WI38 (cell line): ENCODE measurements at regions not wholly inside any gene's neighbourhood (a gene's known extent, or its start where the extent isn't known, plus 50 kb on each side); places are given as distances from the start of the nearest gene placed in this dataset.

Experiments used
- H3K4me3 ChIP-seq: 2 replicates; pipeline ENCODE4 v1.5.1; 2011; ENCODE audit warnings: low read depth, mild to moderate bottlenecking, control low read depth, low read length
- TF ChIP-seq, protein P1 (sequence below): IDR thresholded peaks from 2 replicates; pipeline ENCODE4 v1.5.1; 2012; ENCODE audit warnings: low read depth, mild to moderate bottlenecking, control low read depth, low read length

DNA sequence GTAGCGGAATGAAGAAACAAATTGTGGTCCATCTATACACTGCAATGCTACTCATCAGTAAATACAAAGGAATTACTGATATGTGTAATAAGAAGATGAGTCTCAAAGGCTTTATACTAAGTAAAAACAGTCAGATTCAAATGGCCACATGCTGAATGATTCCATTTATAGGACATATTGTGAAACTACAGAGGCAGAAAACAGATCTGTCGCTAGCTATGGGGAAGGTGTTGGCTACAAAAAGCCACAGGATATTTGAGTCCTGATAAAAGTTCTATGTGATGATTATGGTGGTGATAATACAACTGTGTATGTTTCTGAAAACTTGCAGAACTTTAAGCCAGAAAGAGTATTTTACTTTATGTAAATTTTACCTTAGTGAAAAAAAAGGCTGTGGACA lies 313.2 kb downstream of the HDGFL1 start:
- no peak overlapping the region for H3K4me3 ChIP-seq
- TF ChIP-seq, protein P1, sequence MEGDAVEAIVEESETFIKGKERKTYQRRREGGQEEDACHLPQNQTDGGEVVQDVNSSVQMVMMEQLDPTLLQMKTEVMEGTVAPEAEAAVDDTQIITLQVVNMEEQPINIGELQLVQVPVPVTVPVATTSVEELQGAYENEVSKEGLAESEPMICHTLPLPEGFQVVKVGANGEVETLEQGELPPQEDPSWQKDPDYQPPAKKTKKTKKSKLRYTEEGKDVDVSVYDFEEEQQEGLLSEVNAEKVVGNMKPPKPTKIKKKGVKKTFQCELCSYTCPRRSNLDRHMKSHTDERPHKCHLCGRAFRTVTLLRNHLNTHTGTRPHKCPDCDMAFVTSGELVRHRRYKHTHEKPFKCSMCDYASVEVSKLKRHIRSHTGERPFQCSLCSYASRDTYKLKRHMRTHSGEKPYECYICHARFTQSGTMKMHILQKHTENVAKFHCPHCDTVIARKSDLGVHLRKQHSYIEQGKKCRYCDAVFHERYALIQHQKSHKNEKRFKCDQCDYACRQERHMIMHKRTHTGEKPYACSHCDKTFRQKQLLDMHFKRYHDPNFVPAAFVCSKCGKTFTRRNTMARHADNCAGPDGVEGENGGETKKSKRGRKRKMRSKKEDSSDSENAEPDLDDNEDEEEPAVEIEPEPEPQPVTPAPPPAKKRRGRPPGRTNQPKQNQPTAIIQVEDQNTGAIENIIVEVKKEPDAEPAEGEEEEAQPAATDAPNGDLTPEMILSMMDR = no peak

DNA sequence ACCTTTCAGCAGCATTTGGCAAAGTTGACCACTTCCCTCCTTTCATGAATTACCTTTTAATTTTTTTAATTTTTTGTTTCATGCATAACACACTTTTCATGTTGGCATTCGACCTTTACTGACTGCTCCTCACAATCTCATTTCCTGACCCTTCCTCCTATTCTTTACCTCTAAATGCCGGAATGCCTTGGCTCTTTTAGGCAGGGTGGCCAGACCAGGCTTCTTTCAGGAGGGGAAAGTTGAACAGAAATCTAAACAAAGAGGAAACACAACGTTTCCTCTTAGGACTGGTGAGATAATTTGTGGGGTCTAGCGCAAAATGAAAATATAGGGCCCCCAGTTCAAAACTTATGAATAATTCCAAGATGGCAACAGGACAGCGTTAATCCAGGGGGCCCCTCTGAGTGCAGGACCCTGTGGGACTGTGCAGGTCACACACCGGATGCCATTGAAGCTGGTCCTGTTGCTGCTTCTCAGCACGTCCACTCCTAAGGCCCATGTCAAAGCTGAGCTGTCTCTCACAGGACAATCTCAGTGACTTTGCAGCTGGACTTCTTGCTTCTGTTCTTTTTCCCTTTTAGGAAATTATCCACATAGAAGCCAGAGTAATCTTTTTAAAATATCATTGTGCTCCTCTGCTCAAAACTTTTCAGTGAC lies 313.8 kb downstream of the HDGFL1 start:
- TF ChIP-seq, protein P1 = no peak

DNA sequence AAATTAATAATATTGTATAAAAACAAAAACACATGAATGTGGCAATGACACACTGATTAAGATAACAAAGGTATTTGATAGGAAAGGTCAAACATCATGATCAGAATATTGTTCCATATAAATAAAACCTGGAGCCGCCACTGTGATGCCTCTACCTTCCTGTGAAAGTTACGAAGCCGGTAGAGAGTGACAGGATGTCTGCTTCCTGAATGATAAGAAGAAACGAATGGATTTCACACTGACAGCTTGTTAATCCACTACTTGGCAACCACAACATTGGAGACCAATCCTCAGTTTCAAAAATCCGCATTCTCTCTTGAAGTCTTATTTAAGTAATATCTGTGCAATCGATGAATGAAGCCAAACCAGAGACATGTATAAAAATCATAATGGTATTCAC lies 315.1 kb downstream of the HDGFL1 start:
- no peak overlapping the region for H3K4me3 ChIP-seq
- TF ChIP-seq, protein P1 = no peak

More for the DNA sequence above, 313.8 kb downstream of the HDGFL1 start:
- H3K4me3 ChIP-seq = no peak overlapping the region

DNA sequence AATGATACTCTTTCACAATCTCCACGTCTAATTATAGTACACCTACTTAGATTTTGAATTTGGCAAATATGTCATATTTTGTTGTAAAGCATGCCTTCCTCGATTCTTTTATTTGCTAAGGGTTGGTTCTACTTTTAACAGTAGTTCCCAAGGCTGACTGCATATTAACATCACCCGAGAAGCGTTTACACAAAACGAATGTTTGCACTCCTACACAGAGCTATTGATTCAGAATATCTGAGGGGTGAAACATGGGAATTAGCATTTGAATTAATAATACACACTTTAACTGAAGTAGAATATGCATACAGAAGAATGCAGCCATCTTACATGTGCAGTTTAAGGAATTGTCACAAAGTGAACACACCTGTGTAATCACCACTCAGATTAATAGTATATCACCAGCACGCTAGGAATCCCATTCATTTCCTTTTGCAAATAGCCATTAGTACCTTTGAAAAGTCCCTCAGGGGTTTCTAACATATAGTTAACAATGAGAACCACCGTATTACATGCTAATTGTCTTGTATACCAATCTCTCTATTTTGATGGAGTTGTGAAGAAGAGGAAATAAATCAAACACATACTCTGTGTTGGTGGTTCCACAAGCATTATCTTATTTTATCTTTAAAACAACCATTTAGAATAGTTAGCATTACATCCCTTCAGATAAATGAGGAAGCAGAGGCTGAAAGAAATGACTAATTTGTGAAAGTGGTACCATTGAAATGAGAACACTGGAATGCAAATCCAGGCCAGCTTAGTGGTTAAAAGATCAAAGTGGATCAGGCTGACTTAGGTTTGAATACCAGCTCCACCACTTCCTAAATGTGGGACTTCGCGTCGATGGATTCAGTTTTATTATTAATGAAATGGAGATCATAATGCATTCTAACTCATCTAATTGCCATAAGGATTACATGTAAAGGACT lies 317.6 kb downstream of the HDGFL1 start:
- TF ChIP-seq, protein P1 = no peak

DNA sequence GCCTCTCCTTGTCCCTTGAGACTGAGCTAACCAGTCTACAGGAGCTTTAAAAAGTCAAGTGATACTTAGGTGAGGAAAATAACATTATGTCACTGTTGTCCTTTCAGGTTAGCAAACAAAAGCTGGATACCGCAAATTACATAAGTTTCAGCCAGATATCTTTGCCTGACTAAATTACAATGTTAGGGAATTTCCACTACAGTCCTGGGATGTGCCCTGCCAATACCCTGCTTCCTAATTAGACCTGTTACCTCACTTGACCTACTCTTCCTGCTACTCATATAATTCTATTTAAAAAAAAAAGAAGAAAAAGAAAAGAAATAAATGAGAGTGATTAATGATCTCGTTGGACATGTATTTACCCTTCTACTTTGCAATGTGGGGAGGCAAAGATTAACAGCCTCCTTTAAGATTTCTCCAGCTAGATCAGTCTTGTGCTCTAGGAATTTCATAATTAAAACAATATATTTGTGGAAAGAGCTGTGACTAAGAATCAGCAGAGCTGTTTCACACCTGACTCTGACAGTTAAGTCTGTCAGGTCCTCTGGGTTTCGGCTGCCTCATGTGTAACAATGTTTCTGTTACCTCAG lies 318.9 kb downstream of the HDGFL1 start:
- no peak overlapping the region for H3K4me3 ChIP-seq
- TF ChIP-seq, protein P1 = no peak

More for the DNA sequence above, 317.6 kb downstream of the HDGFL1 start:
- H3K4me3 ChIP-seq = no peak overlapping the region

DNA sequence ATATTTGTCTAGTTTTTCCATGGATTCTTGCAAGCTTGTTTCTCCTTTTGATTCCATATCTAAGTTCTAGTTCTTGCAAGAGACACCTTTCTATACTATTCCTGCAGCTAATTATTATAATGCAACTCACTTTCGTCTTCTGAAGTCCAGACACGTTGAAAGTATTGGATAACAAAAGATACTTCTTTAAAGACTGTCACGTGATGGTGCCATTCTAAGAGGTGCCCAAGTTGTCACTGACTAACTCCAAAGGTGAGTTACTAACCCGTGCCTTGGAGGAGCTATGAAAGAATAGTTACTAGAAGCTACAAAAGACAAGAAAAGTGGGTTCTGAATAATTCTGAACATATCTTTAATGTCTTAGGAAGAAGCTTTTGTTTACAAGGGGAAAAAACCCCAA lies 322.6 kb downstream of the HDGFL1 start:
- TF ChIP-seq, protein P1 = no peak
- no peak overlapping the region for H3K4me3 ChIP-seq
